ENCODE measurements at regions not wholly inside any gene's neighbourhood (a gene's known extent, or its start where the extent isn't known, plus 50 kb on each side); places are given as distances from the start of the nearest gene placed in this dataset.
"Not testable (repeated sequence)": the region's sequence is repeated elsewhere in the genome, so short reads cannot be mapped to it uniquely, and the experiment has no call there.

- DNase-seq, result no peak
These were observed 680.3 kb upstream of the SEMA6D start for GRCh38 chr15:47037003-47037402.

GRCh38 chr15:47039225-47039624 lies 678.1 kb upstream of the SEMA6D start:
- DNase-seq, result no peak

GRCh38 chr15:47041301-47041700 lies 676.0 kb upstream of the SEMA6D start:
- DNase-seq, result no peak

GRCh38 chr15:47047981-47048380 lies 669.3 kb upstream of the SEMA6D start:
- not testable (repeated sequence) for DNase-seq

GRCh38 chr15:47066392-47066791 lies 650.9 kb upstream of the SEMA6D start:
- no peak for DNase-seq

GRCh38 chr15:47077846-47078245 lies 639.5 kb upstream of the SEMA6D start:
- not testable (repeated sequence) for DNase-seq

GRCh38 chr15:47095833-47096232 lies 621.5 kb upstream of the SEMA6D start:
- no peak for DNase-seq

- not testable (repeated sequence) for DNase-seq
These were observed 618.8 kb upstream of the SEMA6D start for GRCh38 chr15:47098526-47098925.

- DNase-seq, result not testable (repeated sequence)
These were observed 617.5 kb upstream of the SEMA6D start for GRCh38 chr15:47099801-47100200.

GRCh38 chr15:47108800-47109199 lies 608.5 kb upstream of the SEMA6D start:
- not testable (repeated sequence) for DNase-seq

- no peak for DNase-seq
These were observed 600.6 kb upstream of the SEMA6D start for GRCh38 chr15:47116698-47117097.

- DNase-seq, result no peak
These were observed 598.0 kb upstream of the SEMA6D start for GRCh38 chr15:47119349-47119748.

GRCh38 chr15:47124430-47125102 lies 592.7 kb upstream of the SEMA6D start:
- no peak for DNase-seq

- DNase-seq, result no peak
These were observed 588.3 kb upstream of the SEMA6D start for GRCh38 chr15:47129033-47129432.

- not testable (repeated sequence) for DNase-seq
These were observed 585.9 kb upstream of the SEMA6D start for GRCh38 chr15:47131450-47131849.

GRCh38 chr15:47135267-47135666 lies 582.0 kb upstream of the SEMA6D start:
- DNase-seq, result no peak

- DNase-seq, result no peak
These were observed 581.1 kb upstream of the SEMA6D start for GRCh38 chr15:47136236-47136635.

- no peak for DNase-seq
These were observed 577.3 kb upstream of the SEMA6D start for GRCh38 chr15:47139965-47140364.

GRCh38 chr15:47157827-47158226 lies 559.5 kb upstream of the SEMA6D start:
- no peak for DNase-seq

- no peak for DNase-seq
These were observed 558.7 kb upstream of the SEMA6D start for GRCh38 chr15:47158573-47158972.

- DNase-seq, result no peak
These were observed 540.1 kb upstream of the SEMA6D start for GRCh38 chr15:47177177-47177576.

- DNase-seq, result no peak
These were observed 537.3 kb upstream of the SEMA6D start for GRCh38 chr15:47179988-47180387.

GRCh38 chr15:47182818-47183217 lies 534.5 kb upstream of the SEMA6D start:
- DNase-seq, result no peak

- DNase-seq, result peak; percentile 35
These were observed 533.0 kb upstream of the SEMA6D start for GRCh38 chr15:47184003-47184907.

All from DMS79 (cell line).